SH-SY5Y (cell line): ENCODE measurements at regions not wholly inside any gene's neighbourhood (a gene's known extent, or its start where the extent isn't known, plus 50 kb on each side); places are given as distances from the start of the nearest gene placed in this dataset.

Source experiments
- GATA2 ChIP-seq: IDR thresholded peaks from 2 replicates; pipeline ENCODE4 v1.6.1; 2011; ENCODE audit warnings: mild to moderate bottlenecking, low read depth, low read length
- GATA3 ChIP-seq: IDR thresholded peaks from 2 replicates; pipeline ENCODE4 v1.6.1; 2011; ENCODE audit warnings: low read depth, mild to moderate bottlenecking, low read length, moderate library complexity

- no peak for TF ChIP-seq GATA2
- TF ChIP-seq GATA3: no peak
Measured at GRCh38 chr3:168540726-168541125, 445.0 kb upstream of the GOLIM4 start.
